DMS79 treated with DMSO at 0.1 percent for 48 hours (cell line): ENCODE measurements at regions not wholly inside any gene's neighbourhood (a gene's known extent, or its start where the extent isn't known, plus 50 kb on each side); places are given as distances from the start of the nearest gene placed in this dataset.
"Not testable (repeated sequence)": the region's sequence is repeated elsewhere in the genome, so short reads cannot be mapped to it uniquely, and the experiment has no call there.

Experiments
- DNase-seq: peaks from one replicate; lab custom pipeline; 2025; lab: John Stamatoyannopoulos, UW

DNA sequence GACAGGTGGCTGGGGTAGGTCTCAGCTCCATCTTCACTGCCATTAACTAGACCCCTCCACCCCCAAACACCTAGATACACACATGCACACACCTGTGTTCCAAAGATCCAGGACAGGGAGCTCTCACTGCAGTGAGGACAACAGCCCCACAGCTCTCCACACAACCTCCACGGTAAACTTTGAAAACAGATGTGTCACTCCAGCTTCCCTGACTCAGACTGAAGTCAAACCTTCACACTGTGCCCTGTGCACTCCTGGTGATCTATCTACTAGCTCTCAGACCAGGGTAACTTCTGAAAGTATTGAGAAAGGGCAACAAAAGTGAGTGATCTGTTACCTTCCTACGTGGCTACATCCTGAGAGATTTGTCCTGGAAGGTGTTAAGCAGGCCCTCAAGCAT lies 519.8 kb downstream of the XPNPEP1 start:
- DNase-seq = no peak

DNA sequence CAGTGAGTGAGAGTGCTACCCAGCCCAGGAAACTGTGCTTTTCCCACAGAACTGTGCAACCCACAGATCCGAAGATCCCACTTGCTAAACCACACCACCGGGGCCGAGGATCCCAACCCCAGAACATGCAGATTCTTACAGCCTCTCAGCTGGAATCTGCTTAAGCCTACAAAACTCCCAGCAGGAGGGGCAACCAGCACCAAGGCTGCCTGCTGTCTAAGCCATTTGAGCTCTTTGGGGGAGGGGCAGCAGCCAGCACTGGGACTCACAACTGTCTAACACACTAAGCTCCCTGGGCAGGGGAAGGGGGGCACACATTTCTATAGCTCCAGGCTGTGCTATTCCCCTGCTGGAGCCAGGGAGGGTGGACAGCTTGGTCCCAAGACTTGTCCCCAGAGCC lies 529.9 kb downstream of the XPNPEP1 start:
- no peak for DNase-seq

DNA sequence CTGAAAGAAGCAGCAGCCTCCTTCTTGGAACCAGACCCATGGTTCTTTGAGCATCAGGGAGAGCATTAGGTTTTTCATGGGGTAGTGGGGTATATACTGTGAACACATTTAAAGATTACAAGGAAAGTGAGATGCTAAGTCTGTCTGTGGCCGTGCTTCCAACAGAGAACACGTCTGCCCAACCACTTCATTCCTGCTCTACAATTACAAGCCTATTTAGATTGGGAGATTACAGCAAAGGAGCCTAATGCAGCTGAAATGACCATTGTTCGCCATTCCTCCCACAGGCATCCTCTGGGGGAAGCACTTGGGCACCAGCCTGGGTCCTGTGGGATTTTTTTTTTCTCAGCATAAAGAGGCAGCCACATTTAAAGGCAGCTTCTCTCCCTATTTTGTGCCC lies 536.4 kb downstream of the XPNPEP1 start:
- no peak for DNase-seq

DNA sequence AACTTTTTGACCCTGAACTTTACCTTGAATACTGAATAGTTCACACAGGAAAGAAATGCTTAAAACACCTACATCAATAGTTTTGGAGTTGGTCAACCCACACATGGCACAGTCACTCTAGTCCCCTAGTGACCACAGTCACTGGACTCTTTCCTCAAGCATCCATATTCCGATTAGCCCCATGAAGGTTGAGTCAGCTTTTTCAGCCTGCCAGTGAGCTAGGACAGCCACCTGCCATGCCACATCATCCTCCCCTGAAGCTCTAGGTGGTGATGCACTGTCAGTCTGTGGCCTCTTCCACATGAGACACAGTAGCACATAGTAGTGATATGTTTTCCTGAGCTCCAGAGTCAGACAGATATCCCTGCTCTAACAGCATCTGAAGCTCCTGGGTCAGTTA lies 537.2 kb downstream of the XPNPEP1 start:
- DNase-seq = no peak

DNA sequence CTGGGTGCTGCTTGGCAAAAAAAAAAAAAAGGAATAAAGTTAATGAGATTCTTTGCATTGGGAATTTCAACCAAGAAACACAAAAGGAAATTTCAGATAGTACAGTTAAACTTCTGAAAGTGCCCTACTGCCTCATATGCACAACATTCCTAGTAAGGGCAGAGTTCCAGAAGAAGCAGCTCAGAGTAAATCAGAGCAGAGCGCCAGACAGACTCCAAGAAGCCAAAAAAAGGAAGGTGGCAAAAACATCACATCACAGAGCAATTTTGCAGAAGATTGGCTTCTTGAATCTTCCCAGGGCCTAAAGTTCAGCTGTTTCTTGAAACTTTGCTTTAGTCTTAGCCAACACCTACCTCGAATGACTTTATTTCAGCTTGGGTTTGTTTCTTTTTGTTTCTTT lies 544.1 kb downstream of the XPNPEP1 start:
- DNase-seq = no peak

DNA sequence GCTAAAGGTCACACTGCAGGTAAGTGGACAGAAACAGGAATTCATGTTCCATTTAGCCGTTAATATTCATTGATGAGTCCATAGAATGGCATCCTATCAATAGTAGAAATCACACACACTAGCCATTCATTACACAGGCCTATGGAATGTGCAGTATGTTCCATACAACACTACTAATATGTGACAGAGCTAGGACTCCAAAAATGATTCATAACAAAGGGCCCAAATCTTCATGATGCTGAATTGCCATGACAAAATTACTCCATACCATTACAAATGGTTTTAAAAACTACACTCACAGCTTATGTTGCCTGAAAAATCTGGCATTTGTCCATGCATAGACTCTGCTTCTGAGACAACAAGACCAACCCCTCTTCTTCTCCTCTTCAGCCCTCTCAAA lies 549.1 kb downstream of the XPNPEP1 start:
- DNase-seq = no peak

DNA sequence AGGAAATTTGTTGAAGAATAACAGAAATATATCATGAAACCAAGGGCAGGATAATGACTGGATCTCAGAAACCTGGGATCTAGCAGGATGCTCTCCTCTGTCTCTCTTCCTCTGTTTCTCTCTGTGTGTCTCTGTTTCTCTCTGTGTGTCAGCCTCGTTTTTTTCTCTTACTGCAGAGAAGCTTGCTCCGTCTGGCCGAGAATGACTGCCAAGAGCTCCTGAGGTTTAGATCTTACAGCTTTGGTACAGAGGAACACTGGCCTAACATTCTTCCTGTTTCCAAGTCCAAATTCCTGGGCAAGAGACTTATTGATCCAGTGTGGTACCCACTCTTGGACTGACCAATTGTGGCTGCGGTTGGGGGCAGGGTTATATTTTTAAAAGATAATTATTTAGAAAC lies 564.0 kb downstream of the XPNPEP1 start:
- DNase-seq = no peak

DNA sequence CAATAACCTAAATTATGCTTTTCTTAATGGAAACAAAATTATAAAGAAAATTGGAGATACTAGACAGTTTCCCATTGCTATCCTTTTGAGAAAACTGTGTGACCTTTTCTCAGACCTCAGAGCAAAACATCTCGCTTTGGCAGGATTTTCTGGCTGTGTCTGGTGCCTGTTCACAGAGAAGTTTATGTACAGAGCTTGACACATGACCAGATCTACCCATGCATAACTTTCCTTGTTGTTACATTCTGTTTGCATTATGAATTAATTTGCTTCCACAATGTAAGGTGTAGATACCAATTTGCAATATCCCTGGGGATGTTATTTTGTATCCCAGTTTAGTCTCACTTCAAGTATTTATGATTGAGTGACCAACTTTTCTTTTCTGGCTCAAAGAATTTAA lies 565.0 kb downstream of the XPNPEP1 start:
- no peak for DNase-seq

DNA sequence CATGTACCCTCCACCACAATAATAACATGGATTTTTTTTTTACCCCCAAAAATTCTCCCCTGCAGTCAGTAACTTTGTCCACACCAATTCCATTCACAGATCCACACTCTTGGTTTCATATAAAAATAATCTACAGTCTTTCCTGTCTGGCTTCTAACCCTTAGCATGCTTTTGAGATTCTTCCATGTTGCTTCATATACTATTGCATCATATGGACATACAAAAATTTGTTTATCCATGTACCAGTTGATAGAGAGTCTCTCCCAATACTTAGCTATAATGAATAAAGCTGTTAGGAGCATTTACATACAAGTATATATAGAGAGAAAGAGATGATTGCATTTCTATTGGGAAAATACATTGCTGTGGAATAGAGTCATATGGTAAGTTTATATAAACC lies 575.0 kb downstream of the XPNPEP1 start:
- DNase-seq = no peak

DNA sequence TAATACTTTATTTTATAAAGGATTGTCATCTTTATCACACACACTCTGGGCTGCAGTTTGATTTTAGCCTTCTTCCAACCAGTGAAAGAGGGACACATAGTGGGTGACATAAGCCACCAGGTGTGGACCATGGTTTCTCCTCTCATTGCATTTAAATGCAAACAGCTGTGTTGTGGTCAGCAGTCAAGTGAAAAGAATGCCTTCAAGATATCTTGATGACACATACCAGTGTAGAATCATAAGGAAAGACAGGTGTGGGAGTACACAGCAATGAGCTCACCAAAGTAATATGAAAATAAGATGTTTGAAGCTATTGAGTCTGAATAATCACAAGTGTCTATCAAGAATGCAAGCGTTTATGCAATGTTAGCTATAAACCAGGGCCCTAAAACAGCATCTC lies 580.0 kb downstream of the XPNPEP1 start:
- DNase-seq = no peak

DNA sequence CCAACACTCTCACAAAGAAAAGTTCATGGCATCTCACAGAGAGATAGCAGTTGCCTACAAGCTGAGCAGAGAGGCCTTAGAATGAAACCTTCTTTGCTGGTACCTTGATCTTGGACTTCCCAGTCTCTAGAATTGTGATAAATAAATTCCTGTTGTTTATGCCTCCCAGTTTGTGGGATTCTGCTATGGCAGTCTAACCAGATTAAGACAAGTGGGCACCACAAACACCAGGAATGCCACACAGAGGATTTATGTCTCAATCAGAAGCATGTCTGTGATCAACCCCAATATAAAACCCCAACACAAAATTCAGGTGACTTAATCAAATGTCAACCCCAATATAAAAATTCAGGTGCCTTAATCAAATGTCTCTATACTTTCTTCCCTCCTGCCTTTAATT lies 581.3 kb downstream of the XPNPEP1 start:
- DNase-seq = no peak

DNA sequence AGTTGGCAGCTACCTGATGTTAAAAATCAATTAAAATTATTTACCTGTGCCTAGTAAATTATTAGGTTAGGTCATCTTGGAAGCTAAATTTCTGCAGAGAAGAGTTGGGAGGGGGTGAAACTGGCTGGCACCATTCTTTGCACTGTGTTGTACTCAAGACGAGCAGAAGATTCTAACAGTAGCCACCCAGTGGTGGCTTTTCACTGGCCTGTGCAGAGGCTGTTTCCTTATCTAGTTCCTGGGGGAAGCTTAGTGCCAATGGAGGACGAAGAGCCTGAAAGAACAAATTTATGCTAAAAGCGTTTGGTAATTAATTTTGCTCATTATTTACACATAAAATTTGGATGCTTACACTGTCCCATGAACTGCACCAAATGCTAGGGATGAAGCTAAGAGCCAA lies 595.3 kb downstream of the XPNPEP1 start:
- no peak for DNase-seq

DNA sequence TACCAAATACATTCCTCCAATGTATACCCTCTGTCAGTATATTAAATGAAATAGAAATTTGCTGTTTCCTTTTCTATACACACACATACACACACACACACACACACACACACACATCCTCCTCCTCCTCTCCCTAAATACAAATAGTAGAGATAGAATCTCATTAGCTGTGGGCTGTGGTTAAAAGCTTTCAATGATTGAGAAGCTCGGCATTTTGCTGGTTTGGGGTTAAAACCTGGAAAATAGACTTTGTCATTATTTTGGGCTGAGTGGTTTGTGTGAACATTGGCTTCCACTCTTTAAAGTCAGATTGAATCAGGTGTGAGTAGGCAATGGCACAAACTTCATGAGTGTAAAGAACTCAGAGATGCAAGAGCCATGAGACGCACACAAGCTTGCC lies 596.0 kb downstream of the XPNPEP1 start:
- no peak for DNase-seq

DNA sequence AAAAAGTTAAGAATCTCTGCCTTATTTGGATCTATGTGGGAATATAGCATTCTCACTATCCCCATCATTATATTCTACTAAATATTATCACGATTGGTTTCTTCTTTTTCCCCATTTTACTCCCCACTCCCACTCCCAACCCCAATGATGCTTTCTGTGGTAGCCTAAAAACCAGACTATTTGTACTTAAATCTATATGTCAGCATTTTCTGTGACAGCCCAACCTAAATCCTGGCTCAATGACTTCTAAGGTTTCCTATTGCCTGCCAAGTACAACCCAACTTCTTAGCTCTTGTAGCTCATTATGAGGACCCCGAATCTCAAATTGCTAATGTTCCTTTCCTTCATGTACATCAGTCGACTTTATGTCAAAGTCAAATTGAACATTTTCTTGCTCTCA lies 598.6 kb downstream of the XPNPEP1 start:
- DNase-seq = no peak

DNA sequence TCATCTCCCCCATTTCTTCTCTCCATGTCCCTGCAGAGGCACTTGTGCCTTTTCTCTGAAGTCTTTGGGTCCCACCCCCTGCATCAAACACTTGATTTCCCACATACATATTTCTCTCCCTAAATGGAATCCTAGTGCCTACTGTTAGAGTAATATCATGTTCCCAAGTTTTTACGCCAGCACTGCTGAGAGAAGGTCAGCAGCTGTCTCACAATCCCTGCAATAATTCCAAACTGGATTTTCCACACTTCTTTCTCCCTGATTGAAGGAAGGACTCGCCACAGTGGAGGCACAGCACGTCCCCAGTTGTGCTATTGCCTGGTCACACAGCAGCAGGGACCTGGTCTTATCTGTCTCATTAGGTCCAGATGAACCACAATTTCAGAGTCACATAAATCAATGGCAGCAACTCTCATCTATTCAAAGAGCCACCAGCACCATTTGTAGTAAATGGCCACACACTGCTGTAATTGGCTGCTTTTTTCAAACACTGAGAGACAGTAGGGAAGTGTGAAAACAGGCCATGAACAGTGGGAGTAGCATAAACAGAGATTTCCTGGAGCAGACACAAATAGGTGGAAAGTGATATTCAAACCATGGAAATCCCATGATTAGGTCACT lies 605.5 kb downstream of the XPNPEP1 start:
- DNase-seq = no peak

DNA sequence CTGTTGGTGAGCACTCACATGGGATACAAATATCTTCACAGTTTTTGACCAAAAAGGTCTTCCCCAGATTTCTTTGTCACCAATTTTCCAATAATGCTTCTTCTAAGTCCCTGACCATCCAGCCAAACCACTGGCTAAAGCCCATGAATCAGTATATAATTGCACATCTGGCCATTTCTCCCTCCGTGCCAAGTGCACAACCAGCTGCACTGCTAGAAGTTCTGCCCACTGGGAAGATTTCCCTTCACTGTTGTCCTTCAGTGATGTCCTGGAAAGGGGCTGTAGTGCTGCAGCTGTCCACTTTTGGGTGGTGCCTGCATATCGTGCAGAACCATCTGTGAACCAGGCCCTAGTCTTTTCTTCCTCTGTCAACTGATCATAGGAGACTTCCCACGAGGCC lies 609.3 kb downstream of the XPNPEP1 start:
- DNase-seq = not testable (repeated sequence)

DNA sequence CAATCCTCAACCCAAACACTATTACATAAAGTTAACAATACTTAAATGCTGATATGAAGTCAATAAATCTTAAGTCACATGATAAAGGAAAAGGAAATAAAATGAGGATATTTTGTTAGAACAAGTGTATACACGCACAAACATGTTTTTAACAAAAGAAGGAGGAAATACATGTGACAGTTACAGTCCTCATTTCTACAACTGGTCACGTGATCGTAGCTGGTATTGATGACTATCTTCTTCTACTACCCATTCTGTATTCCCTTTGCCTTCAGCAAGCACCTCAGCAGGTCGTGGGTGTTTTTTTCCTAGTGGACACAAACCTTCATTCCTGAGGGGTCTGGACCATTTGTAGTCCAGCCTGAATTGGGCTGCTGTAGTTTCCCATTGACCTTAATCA lies 610.8 kb downstream of the XPNPEP1 start:
- DNase-seq = not testable (repeated sequence)

DNA sequence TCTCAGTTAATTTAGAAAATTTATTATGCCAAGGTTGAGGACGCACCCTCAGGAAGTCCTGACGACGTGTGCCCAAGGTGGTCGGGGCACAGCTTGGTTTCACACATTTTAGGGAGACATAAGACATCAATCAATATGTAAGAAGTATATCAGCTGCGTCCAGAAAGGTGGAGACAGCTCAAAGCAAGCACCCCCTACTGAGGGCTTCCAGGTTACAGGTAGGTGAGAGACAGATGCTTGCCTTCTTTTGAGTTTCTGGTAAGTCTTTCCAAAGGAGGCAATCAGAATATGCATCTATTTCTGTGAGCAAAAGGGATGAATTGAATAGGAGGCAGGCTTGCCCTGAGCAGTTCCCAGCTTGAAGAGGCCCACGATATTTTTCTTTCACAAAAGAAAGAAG lies 614.3 kb downstream of the XPNPEP1 start:
- no peak for DNase-seq

DNA sequence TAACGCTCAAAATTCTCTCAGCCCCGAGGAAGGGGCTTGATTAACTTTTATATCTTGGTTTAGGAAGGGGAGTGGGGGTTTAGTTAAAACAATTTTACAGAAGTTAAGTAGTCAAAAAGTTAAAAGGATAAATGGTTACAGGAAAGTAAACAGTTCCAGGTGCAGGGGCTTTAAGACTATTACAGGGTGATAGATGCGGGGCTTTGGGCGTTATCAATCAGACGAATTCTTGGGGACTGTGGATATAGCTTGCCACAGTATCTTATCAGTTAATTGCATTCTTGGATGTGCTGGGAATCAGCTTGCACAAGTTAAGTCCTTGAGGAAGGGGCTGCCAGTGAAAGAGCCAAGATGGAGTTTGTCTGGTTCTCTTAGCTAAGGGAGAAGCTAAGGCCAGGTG lies 616.2 kb downstream of the XPNPEP1 start:
- DNase-seq = not testable (repeated sequence)

DNA sequence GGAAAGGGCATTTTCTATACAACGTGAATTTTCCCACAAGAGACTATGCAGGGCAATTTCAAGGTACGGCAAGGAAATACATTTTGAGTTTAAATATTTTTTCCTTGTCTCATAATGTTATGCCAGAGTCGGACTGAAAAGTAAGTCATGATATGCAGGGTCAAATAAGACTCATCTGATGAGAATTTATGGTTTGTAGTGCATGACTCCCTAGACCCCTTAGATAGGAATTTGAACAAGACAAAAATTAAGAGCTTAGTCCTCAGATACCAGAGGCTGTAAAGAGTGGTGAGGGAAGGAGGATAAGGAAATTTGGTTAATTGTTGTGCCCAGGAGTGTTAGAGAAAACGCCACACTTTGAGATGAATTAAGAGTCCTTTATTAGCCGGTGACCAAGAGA lies 616.6 kb downstream of the XPNPEP1 start:
- DNase-seq = no peak

DNA sequence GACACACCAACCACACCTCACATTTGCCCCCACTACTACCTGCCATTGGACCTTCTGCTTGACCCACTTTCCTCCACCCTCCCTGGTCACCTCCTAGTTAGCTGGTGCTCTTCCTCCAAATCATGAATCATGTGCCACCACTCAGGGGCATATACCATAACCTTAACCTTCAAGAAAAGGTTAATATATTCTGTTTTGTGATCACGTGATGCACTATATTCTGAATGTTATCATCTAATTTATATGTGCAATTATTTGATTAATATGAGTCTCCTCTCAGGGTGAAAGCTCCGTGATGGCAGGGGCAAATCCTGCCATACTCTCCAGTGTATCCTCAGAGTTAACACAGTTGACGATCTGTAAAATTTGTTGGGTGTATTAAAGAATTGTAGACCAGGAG lies 635.5 kb downstream of the XPNPEP1 start:
- no peak for DNase-seq

DNA sequence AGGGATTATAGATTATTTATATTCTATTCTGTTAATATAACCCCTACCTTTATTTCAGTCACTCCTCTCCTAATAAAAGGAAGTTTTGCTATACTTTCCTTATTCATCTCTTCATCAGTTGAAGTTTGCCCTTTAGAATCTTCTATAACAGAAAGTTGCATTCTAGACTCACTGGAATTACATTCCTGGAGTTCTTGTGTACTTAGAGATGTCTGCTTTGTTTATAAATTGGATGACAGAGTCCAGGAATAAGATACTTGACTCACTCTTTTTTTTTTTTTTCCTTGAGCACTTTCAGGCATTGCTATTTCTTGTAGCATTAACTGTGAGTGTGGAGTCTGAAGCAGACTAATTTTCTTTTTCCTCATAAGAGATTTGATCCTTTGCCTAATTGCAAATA lies 640.8 kb downstream of the XPNPEP1 start:
- DNase-seq = no peak

DNA sequence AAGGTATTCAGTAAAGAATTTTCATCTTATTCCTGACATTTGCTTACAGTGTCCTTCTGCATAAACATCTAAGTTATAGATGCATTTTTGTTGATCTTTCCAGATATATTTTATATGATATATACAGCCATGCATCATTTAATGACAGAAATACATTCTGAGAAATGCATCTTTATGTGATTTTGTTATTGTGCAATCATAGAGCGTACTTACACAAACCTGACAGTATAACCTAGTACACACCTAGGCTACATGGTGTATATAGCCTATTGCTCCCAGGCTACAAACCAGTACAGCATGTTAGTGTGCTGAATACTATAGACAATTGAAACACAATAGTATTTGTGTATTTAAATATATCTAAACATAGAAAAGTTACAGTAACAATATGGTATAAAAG lies 642.0 kb downstream of the XPNPEP1 start:
- DNase-seq = no peak

DNA sequence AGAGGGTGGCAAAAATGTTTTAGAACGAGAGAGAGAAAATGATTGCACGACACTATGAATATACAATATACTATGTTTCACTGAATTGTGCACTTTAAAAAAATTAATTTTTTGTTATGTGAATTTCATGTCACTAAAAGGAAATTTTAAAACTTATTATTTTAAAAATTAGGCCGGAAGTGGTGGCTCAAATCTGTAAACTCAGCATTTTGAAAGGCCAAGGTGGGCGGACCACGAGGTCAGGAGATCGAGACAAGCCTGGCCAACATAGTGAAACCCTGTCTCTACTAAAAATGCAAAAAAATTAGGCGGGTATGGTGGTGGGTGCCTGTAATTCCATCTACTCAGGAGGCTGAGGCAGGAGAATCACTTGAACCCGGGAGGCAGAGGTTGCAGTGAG lies 642.5 kb downstream of the XPNPEP1 start:
- DNase-seq = no peak

DNA sequence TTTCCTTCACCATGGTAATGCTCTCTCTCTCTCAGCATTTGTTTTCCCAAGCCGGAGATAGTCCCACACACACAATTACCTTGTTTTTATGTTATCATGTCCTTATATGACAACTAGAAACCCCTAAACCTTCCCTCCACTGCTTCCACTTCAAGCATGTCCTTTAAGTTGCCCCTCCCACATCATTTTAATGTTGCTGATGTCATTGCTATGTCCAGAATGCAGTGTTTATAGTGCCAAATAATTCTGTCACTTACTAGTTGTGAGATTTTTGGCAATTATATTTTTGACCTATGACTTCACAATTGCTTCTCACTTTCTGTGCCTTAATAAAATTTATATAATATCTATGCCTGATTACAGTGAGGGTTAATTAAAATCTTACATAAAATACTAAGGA lies 645.9 kb downstream of the XPNPEP1 start:
- no peak for DNase-seq
